Stimulated activated naive CD8-positive, alpha-beta T cell treated with anti-CD3 and anti-CD28 coated beads, Interleukin-15, amount 100 ng/mL, for 72 hours (primary cell): ENCODE measurements at regions not wholly inside any gene's neighbourhood (a gene's known extent, or its start where the extent isn't known, plus 50 kb on each side); places are given as distances from the start of the nearest gene placed in this dataset.
"Not testable (repeated sequence)": the region's sequence is repeated elsewhere in the genome, so short reads cannot be mapped to it uniquely, and the experiment has no call there.

Experiments
- ATAC-seq: fragments of 150-1000 bp; cut with Tn5 transposase; 2 replicates; pipeline ENCODE4 v1.10.0; 2021; ENCODE audit warnings: mild to moderate bottlenecking, moderate library complexity
- DNase-seq, 2 donors: peaks; one replicate each; pipeline ENCODE4 v3.0.0; 2021 to 2022
- H3K27ac Mint-ChIP-seq, 2 donors: one replicate each; pipeline ENCODE4 v1.8.0; 2022; ENCODE audit warnings: mild to moderate bottlenecking in 2 of 2, mixed read lengths in 2 of 2, moderate library complexity in 2 of 2
- H3K27me3 Mint-ChIP-seq: one replicate; pipeline ENCODE4 v1.8.0; 2022; ENCODE audit warnings: mixed read lengths
- H3K4me1 Mint-ChIP-seq: one replicate; pipeline ENCODE4 v1.8.0; 2022; ENCODE audit warnings: mild to moderate bottlenecking, mixed read lengths
- H3K4me3 Mint-ChIP-seq, 2 donors: one replicate each; pipeline ENCODE4 v1.8.0; 2022; ENCODE audit warnings: mild to moderate bottlenecking in 2 of 2, mixed read lengths in 2 of 2, moderate library complexity in 1 of 2
- H3K9me3 Mint-ChIP-seq, 2 donors: one replicate each; pipeline ENCODE4 v1.8.0; 2022; ENCODE audit warnings: mixed read lengths in 2 of 2

- Mint-ChIP-seq H3K4me3 (no peak overlapping the region), H3K9me3 (peaks cover 6 to 10% of the 10 kb centered on the region in 2 donors), H3K27me3 (no peaks in the 10 kb centered on the region), H3K4me1 (no peaks in the 10 kb centered on the region), H3K27ac (no peak overlapping the region)
- no peak for ATAC-seq
- DNase-seq, result no peak
Measured at GRCh38 chr9:102497709-102498108, 497.4 kb upstream of the CYLC2 start.

GRCh38 chr9:102486976-102487375 is 508.2 kb upstream of the CYLC2 start:
- DNase-seq, H3K9me3 Mint-ChIP-seq: not testable (repeated sequence)

GRCh38 chr9:102483651-102484050 is 511.5 kb upstream of the CYLC2 start:
- Mint-ChIP-seq H3K9me3 (no peaks in the 10 kb centered on the region), H3K27me3 (no peaks in the 10 kb centered on the region), H3K4me1 (no peaks in the 10 kb centered on the region), H3K27ac (no peak overlapping the region), H3K4me3 (no peak overlapping the region)
- no peak for ATAC-seq
- no peak for DNase-seq

More at GRCh38 chr9:102486976-102487375, 508.2 kb upstream of the CYLC2 start:
- not testable (repeated sequence) for H3K4me1 Mint-ChIP-seq, H3K4me3 Mint-ChIP-seq, H3K27ac Mint-ChIP-seq, H3K27me3 Mint-ChIP-seq, ATAC-seq

- H3K4me1 Mint-ChIP-seq, result no peaks in the 10 kb centered on the region
- DNase-seq (no peak), ATAC-seq (no peak)
- no peak overlapping the region for H3K4me3 Mint-ChIP-seq
- no peak overlapping the region for H3K27ac Mint-ChIP-seq
- no peaks in the 10 kb centered on the region for H3K9me3 Mint-ChIP-seq
- no peaks in the 10 kb centered on the region for H3K27me3 Mint-ChIP-seq
Measured at GRCh38 chr9:102482776-102483175, 512.4 kb upstream of the CYLC2 start.

- Mint-ChIP-seq H3K4me1 (no peaks in the 10 kb centered on the region), H3K27me3 (no peaks in the 10 kb centered on the region), H3K4me3 (no peak overlapping the region), H3K9me3 (peaks cover 0 to 6% of the 10 kb centered on the region in 2 donors), H3K27ac (no peak overlapping the region)
- ATAC-seq (no peak), DNase-seq (no peak)
Measured at GRCh38 chr9:102479191-102479590, 515.9 kb upstream of the CYLC2 start.

GRCh38 chr9:102474357-102474756 is 520.8 kb upstream of the CYLC2 start:
- DNase-seq (no peak), ATAC-seq (no peak)
- H3K4me1 Mint-ChIP-seq, result no peaks in the 10 kb centered on the region
- H3K4me3 Mint-ChIP-seq, result no peak overlapping the region
- no peak overlapping the region for H3K27ac Mint-ChIP-seq
- H3K27me3 Mint-ChIP-seq, result no peaks in the 10 kb centered on the region
- H3K9me3 Mint-ChIP-seq, result peaks cover 0 to 6% of the 10 kb centered on the region in 2 donors

- not testable (repeated sequence) for ATAC-seq, H3K27me3 Mint-ChIP-seq, H3K27ac Mint-ChIP-seq, H3K9me3 Mint-ChIP-seq, H3K4me3 Mint-ChIP-seq, H3K4me1 Mint-ChIP-seq, DNase-seq
Measured at GRCh38 chr9:102469430-102469829, 525.7 kb upstream of the CYLC2 start.

- H3K9me3 Mint-ChIP-seq, result peaks cover 0 to 8% of the 10 kb centered on the region in 2 donors
- no peaks in the 10 kb centered on the region for H3K4me1 Mint-ChIP-seq
Measured at GRCh38 chr9:102461156-102461819, 533.8 kb upstream of the CYLC2 start.

GRCh38 chr9:102459828-102460227 is 535.3 kb upstream of the CYLC2 start:
- Mint-ChIP-seq H3K4me1 (no peaks in the 10 kb centered on the region), H3K27ac (no peak overlapping the region), H3K27me3 (no peaks in the 10 kb centered on the region), H3K9me3 (peaks cover 0 to 8% of the 10 kb centered on the region in 2 donors), H3K4me3 (no peak overlapping the region)
- ATAC-seq (no peak), DNase-seq (no peak)

More at GRCh38 chr9:102461156-102461819, 533.8 kb upstream of the CYLC2 start:
- no peak for DNase-seq
- Mint-ChIP-seq H3K27me3 (no peaks in the 10 kb centered on the region), H3K4me3 (no peak overlapping the region), H3K27ac (no peak overlapping the region)
- ATAC-seq, result no peak

GRCh38 chr9:102456562-102456961 is 538.6 kb upstream of the CYLC2 start:
- Mint-ChIP-seq H3K27ac (no peak overlapping the region), H3K27me3 (no peaks in the 10 kb centered on the region), H3K9me3 (peaks cover 0 to 8% of the 10 kb centered on the region in 2 donors), H3K4me3 (no peak overlapping the region), H3K4me1 (no peaks in the 10 kb centered on the region)
- no peak for ATAC-seq
- DNase-seq, result no peak

- Mint-ChIP-seq H3K27ac (no peak overlapping the region), H3K4me1 (no peaks in the 10 kb centered on the region), H3K27me3 (no peaks in the 10 kb centered on the region), H3K4me3 (no peak overlapping the region), H3K9me3 (peaks cover 0 to 5% of the 10 kb centered on the region in 2 donors)
- ATAC-seq (no peak), DNase-seq (no peak)
Measured at GRCh38 chr9:102445906-102446305, 549.2 kb upstream of the CYLC2 start.

GRCh38 chr9:102445181-102445747 is 549.9 kb upstream of the CYLC2 start:
- H3K27ac Mint-ChIP-seq, result no peak overlapping the region
- DNase-seq (no peak), ATAC-seq (no peak)
- H3K27me3 Mint-ChIP-seq, result no peaks in the 10 kb centered on the region
- H3K4me3 Mint-ChIP-seq, result no peak overlapping the region
- peaks cover 0 to 5% of the 10 kb centered on the region in 2 donors for H3K9me3 Mint-ChIP-seq
- H3K4me1 Mint-ChIP-seq, result no peaks in the 10 kb centered on the region

- H3K27me3 Mint-ChIP-seq, result no peaks in the 10 kb centered on the region
- DNase-seq (no peak), ATAC-seq (no peak)
- no peak overlapping the region for H3K4me3 Mint-ChIP-seq
- no peaks in the 10 kb centered on the region for H3K4me1 Mint-ChIP-seq
- H3K9me3 Mint-ChIP-seq, result peaks cover 0 to 7% of the 10 kb centered on the region in 2 donors
- H3K27ac Mint-ChIP-seq, result no peak overlapping the region
Measured at GRCh38 chr9:102439583-102439982, 555.5 kb upstream of the CYLC2 start.

- not testable (repeated sequence) for H3K4me3 Mint-ChIP-seq, H3K4me1 Mint-ChIP-seq, ATAC-seq, H3K9me3 Mint-ChIP-seq, H3K27ac Mint-ChIP-seq, DNase-seq, H3K27me3 Mint-ChIP-seq
Measured at GRCh38 chr9:102436599-102436998, 558.5 kb upstream of the CYLC2 start.

GRCh38 chr9:102435427-102435826 is 559.7 kb upstream of the CYLC2 start:
- Mint-ChIP-seq H3K4me1 (no peaks in the 10 kb centered on the region), H3K27ac (no peak overlapping the region), H3K4me3 (no peak overlapping the region), H3K27me3 (no peaks in the 10 kb centered on the region), H3K9me3 (peaks cover 0 to 7% of the 10 kb centered on the region in 2 donors)
- DNase-seq (no peak), ATAC-seq (no peak)

GRCh38 chr9:102434545-102434944 is 560.6 kb upstream of the CYLC2 start:
- no peak overlapping the region for H3K27ac Mint-ChIP-seq
- H3K9me3 Mint-ChIP-seq, result peaks cover 0 to 7% of the 10 kb centered on the region in 2 donors
- no peak for ATAC-seq
- no peaks in the 10 kb centered on the region for H3K27me3 Mint-ChIP-seq
- DNase-seq, result no peak
- H3K4me3 Mint-ChIP-seq, result no peak overlapping the region
- no peaks in the 10 kb centered on the region for H3K4me1 Mint-ChIP-seq

- no peaks in the 10 kb centered on the region for H3K27me3 Mint-ChIP-seq
- no peak overlapping the region for H3K27ac Mint-ChIP-seq
- H3K4me3 Mint-ChIP-seq, result no peak overlapping the region
- no peaks in the 10 kb centered on the region for H3K4me1 Mint-ChIP-seq
- ATAC-seq (no peak), DNase-seq (no peak)
- H3K9me3 Mint-ChIP-seq, result no peaks in the 10 kb centered on the region
Measured at GRCh38 chr9:102428305-102428704, 566.8 kb upstream of the CYLC2 start.
